ENCODE measurements at regions not wholly inside any gene's neighbourhood (a gene's known extent, or its start where the extent isn't known, plus 50 kb on each side); places are given as distances from the start of the nearest gene placed in this dataset.
"Not testable (repeated sequence)": the region's sequence is repeated elsewhere in the genome, so short reads cannot be mapped to it uniquely, and the experiment has no call there.

DNA sequence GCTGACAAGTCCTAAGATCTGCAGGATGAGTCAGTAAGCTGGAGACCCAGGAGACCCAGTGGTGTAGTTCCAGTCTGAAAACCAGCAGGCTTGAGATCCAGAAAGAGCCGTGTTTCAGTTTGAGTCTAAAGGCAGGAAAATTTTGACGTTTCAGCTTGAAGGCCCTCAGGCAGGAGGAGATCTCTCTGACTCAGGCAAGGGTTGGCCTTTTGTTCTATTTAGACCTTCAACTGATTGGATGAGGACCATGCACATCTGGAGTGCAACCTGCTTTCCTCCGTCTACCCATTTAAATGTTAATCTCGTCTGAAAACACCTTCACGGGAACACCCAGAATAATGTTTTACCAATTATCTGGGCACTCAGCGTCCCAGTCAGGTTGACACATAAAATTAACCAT is 69.5 kb downstream of the NPIPA7 start:
- intact Hi-C loops (cut with micrococcal nuclease): not testable (repeated sequence)

DNA sequence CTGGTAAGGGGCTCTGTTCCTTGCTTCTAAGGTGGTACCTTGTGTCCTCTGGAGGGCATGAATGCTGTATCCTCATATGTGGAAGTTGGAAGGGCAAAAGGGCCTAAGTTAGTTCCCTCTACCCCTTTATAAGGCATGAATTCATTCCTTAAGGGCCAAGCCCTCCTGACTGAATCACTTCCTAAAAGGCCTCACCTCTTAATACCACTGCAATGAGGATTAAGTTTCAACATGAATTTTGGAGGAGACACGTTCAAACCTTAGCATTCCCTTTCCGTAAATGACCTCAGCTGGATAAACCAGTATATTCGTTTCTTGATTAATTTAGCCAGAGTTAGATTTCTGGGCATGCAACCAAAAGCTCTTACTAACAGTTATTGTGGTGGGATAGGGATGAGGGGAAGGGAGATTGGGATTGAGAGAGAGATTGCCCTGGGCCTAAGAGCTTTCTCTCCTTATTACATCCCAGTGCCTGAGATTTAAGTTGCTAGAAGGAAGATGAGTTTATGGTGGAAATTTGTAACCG is 70.8 kb downstream of the NPIPA7 start:
- intact Hi-C loops (cut with micrococcal nuclease): not testable (repeated sequence)

GRCh38 chr16:16451721-16452410 is 72.9 kb downstream of the NPIPA7 start:
- intact Hi-C loops (cut with micrococcal nuclease): not testable (repeated sequence)

DNA sequence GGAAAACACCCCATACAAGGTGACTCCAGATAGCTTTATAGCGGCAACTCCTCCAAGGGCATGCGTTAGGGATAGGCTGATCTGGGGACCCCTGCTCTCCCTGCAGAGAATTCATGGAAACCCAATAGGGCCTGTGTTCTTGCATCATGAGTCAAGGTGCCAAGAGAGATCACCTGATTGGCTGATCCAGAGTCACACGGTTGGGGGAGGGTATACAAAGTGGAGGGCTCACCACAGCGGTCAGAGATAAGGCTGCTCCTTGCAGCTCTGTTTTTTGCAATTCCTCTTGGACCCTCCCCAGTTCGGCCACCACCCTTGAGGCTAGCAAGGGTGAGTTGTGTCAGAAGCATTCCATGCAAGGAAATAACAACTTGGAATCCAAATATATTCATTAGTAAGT is 79.6 kb downstream of the NPIPA7 start:
- intact Hi-C loops (cut with micrococcal nuclease): not testable (repeated sequence)

GRCh38 chr16:16463792-16464191 is 84.9 kb downstream of the NPIPA7 start:
- intact Hi-C loops (cut with micrococcal nuclease): not testable (repeated sequence)

DNA sequence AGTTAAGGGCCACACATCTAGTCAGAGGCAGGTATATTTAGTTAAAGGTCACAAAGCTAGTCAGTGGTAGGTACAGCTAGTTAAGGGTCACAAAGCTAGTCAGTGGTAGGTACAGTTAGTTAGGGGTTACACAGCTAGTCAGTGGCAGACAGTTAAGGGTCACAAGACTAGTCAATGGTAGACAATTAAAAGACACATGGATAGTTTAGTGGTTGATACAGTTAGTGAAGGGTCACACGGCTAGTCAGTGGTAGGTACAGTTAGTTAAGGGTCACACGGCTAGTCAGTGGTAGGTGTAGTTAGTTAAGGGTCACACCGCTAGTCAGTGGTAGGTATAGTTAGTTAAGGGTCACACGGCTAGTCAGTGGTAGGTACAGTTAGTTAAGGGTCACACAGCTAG is 110.0 kb downstream of the NPIPA7 start:
- intact Hi-C loops (cut with micrococcal nuclease): not testable (repeated sequence)

- intact Hi-C loops (cut with micrococcal nuclease): not testable (repeated sequence)
Observed at GRCh38 chr16:16489466-16489865, 110.5 kb downstream of the NPIPA7 start.

- intact Hi-C loops (cut with micrococcal nuclease): not testable (repeated sequence)
Observed at GRCh38 chr16:16494114-16494513, 115.2 kb downstream of the NPIPA7 start.

DNA sequence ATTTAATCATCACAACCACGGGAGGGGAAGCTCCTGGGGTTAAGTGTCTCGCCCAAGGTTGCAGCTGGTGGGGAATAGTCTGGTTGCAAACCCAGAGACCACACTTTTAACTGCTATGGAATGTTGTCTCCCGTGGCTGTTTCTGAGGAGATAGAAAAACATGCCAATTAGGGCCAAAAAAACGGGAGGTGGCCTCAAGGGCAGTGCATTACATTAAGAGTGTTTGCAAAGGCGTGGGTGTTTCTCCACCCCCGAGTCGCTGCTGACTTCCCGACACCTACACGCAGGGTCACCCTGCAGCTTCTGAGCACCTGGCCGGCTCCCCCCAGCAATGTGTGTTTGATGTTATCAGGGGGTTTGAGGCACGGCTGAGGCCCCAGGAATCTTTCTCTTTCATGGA is 116.1 kb downstream of the NPIPA7 start:
- intact Hi-C loops (cut with micrococcal nuclease): not testable (repeated sequence)

DNA sequence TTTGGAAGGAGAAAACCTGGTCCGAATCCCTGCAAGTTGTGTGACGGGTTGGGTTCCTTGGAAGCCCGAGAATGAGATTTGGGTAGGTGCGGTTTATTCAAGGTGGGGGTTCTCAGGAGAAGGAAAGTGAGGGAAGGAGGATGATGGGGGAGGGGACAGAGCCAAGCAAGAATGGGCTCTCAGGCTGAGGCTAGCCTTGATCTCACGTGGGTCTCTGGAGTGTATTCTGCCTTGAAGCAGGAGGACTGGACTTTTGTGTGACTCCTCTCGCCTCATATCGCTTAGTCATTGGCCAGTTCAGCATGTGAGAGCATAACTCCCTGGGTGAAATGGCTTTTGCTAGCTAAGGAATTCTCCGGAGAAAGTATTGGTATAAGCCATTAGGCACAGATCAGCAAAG is 120.9 kb downstream of the NPIPA7 start:
- intact Hi-C loops (cut with micrococcal nuclease): not testable (repeated sequence)

GRCh38 chr16:16507041-16507440 is 128.1 kb downstream of the NPIPA7 start:
- intact Hi-C loops (cut with micrococcal nuclease): not testable (repeated sequence)

DNA sequence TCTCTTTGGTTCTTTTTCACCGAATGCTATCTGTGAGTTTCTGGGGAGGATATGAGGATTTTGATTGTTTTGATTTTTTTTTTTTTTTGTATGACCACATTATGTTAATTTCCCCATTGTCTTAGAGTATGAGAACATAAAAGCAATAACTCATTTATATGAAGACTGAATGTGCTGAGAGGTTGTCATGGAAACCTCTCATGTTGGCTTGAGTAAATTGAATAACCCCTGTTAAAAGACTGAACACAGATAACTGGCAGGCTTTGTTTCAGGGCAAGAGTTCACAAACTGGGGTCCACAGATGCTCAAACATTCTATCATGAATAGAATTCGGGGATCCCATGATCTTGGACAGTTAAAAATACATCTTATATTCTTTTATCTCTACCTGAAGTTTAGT is 129.4 kb downstream of the NPIPA7 start:
- intact Hi-C loops (cut with micrococcal nuclease): not testable (repeated sequence)

- intact Hi-C loops (cut with micrococcal nuclease): not testable (repeated sequence)
Observed at GRCh38 chr16:16519395-16519794, 140.5 kb downstream of the NPIPA7 start.

GRCh38 chr16:16521239-16522002 is 142.5 kb downstream of the NPIPA7 start:
- intact Hi-C loops (cut with micrococcal nuclease): not testable (repeated sequence)

DNA sequence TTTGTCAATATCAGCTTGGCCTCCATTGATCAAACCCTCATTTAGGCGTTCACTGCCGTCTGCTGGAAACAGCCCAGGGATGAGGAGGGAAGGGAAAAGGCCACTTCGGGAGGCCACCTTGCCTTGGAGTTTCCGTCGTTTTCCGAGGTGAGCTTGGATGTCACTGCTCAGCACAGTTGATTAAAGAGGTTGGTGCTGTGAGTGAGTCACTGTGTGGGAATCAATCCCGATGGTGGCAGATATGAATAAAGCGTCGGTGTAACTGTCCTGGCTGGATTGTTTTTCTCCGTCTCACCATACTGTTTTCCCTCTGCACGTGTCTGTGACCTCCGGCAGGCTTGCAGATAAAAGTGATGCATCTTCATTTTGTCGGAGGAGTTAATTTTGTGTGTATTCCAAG is 148.1 kb downstream of the NPIPA7 start:
- intact Hi-C loops (cut with micrococcal nuclease): not testable (repeated sequence)

GRCh38 chr16:16530744-16531143 is 151.8 kb downstream of the NPIPA7 start:
- intact Hi-C loops (cut with micrococcal nuclease): not testable (repeated sequence)

DNA sequence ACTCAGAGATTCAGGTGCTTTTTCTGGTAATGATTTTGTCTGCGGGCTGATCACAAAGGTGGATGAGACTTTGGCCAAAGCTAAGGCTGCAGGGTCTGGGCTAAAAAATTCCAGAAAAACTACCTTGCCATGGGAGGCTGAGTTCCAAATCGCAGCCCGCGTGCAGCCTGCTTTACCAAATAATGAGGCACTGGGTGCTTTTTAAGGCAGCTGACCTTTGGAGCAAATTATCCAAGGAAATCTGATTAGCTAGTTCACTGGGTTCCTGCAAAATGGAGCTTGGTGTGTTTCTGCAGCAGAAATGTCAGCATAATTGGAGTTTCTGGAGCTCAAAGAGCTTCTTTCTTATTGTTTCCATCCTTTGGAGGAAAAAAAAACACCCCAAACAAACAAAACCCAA is 156.6 kb downstream of the NPIPA7 start:
- intact Hi-C loops (cut with micrococcal nuclease): not testable (repeated sequence)

- intact Hi-C loops (cut with micrococcal nuclease): not testable (repeated sequence)
Observed at GRCh38 chr16:16536151-16536550, 157.2 kb downstream of the NPIPA7 start.

- intact Hi-C loops (cut with micrococcal nuclease): not testable (repeated sequence)
Observed at GRCh38 chr16:16549710-16550109, 170.8 kb downstream of the NPIPA7 start.

GRCh38 chr16:16550824-16551223 is 171.9 kb downstream of the NPIPA7 start:
- intact Hi-C loops (cut with micrococcal nuclease): not testable (repeated sequence)

DNA sequence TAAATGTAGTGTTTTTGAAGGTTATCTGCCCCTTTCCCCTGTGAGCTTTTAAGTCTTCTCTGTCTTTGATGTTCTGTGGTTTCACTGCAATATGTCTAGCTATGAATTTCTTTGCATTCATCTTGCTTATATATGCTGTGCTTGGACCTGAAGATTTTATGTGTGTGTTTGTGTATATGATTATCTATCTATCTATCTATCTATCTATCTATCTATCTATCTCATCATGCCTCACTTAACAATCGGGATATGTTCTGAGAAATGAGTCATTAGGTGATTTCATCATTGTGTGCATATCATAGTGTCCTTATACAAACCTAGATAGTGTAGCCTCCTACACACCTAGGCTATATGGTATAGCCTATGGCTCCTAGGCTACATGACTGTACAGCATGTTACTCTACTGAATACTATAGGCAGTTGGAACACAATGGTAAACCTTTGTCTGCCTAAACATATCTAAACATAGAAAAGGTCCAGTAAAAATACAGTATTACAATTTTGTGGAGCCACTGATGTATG is 173.9 kb downstream of the NPIPA7 start:
- intact Hi-C loops (cut with micrococcal nuclease): not testable (repeated sequence)

- intact Hi-C loops (cut with micrococcal nuclease): not testable (repeated sequence)
Observed at GRCh38 chr16:16559179-16559740, 180.3 kb downstream of the NPIPA7 start.

All from T-helper 1 cell treated with Interleukin-12 subunit alpha and Interleukin-12 subunit beta and Interleukin-4 antibody, amounts not matched to agents 30 ng/mL and 1 ng/mL, for 36 hours (primary cell).